ENCODE measurements at regions not wholly inside any gene's neighbourhood (a gene's known extent, or its start where the extent isn't known, plus 50 kb on each side); places are given as distances from the start of the nearest gene placed in this dataset.

GRCh38 chr15:25065876-25066275 is 111.1 kb downstream of the SNRPN start:
- Histone ChIP-seq H3K4me3 (ENCODE audit: low read depth, low read length) (no peak overlapping the region), H3K27me3 (replicated peaks; ENCODE audit: control insufficient read depth, insufficient read depth, low read length) (no peaks in the 10 kb centered on the region), H3K36me3 (ENCODE audit: control insufficient read depth, insufficient read depth, low read length) (peaks cover 31% of the 10 kb centered on the region), H3K9me3 (peaks cover 96% of the 10 kb centered on the region), H3K4me1 (no peaks in the 10 kb centered on the region)
- Mint-ChIP-seq H3K36me3 (ENCODE audit: insufficient read depth, unreplicated experiment) (peaks cover 100% of the 10 kb centered on the region), H3K27me3 (ENCODE audit: insufficient read depth, unreplicated experiment) (no peaks in the 10 kb centered on the region), H3K4me1 (ENCODE audit: low read depth, unreplicated experiment) (no peaks in the 10 kb centered on the region), H3K27ac (ENCODE audit: unreplicated experiment) (no peak overlapping the region), H3K9me3 (ENCODE audit: unreplicated experiment) (peaks cover 99% of the 10 kb centered on the region), H3K4me3 (ENCODE audit: unreplicated experiment) (no peak overlapping the region)
- ChIA-PET POLR2A (no interaction called here), CTCF (interaction anchor here (0.9 kb wide), 1 partner anchor 178 kb away, joined by 3 read pairs; no protein-coding TSS in a partner anchor)
- DNase-seq = no peak
- TF ChIP-seq CTCF (IDR thresholded peaks at IDR 0.05; ENCODE audit: insufficient read depth in 1 of 2, low read depth in 1 of 2, low read length in 1 of 2, severe bottlenecking in 1 of 2, unreplicated experiment in 1 of 2) = no peak
- intact Hi-C loops (cut with micrococcal nuclease; ENCODE audit: unreplicated experiment) = no loop called here
- no TSS peak for BruUV-seq (replicated peaks)

- no peaks in the 10 kb centered on the region for H3K4me1 Mint-ChIP-seq (ENCODE audit: low read depth, unreplicated experiment)
- peaks cover 100% of the 10 kb centered on the region for H3K36me3 Mint-ChIP-seq (ENCODE audit: insufficient read depth, unreplicated experiment)
- BruUV-seq (replicated peaks) = no TSS peak
- no peaks in the 10 kb centered on the region for H3K4me1 ChIP-seq
- ChIA-PET POLR2A (no interaction called here), CTCF (no interaction called here)
- no peak overlapping the region for H3K4me3 ChIP-seq (ENCODE audit: low read depth, low read length)
- H3K27me3 ChIP-seq (replicated peaks; ENCODE audit: control insufficient read depth, insufficient read depth, low read length) = no peaks in the 10 kb centered on the region
- peaks cover 35% of the 10 kb centered on the region for H3K36me3 ChIP-seq (ENCODE audit: control insufficient read depth, insufficient read depth, low read length)
- H3K9me3 Mint-ChIP-seq (ENCODE audit: unreplicated experiment) = peaks cover 98% of the 10 kb centered on the region
- no peak overlapping the region for H3K4me3 Mint-ChIP-seq (ENCODE audit: unreplicated experiment)
- peaks cover 96% of the 10 kb centered on the region for H3K9me3 ChIP-seq
- no peaks in the 10 kb centered on the region for H3K27me3 Mint-ChIP-seq (ENCODE audit: insufficient read depth, unreplicated experiment)
- TF ChIP-seq CTCF (IDR thresholded peaks at IDR 0.05; ENCODE audit: insufficient read depth in 1 of 2, low read depth in 1 of 2, low read length in 1 of 2, severe bottlenecking in 1 of 2, unreplicated experiment in 1 of 2) = no peak
- no peak overlapping the region for H3K27ac Mint-ChIP-seq (ENCODE audit: unreplicated experiment)
- DNase-seq = no peak
- intact Hi-C loops (cut with micrococcal nuclease; ENCODE audit: unreplicated experiment) = no loop called here
Measured at GRCh38 chr15:25066708-25067107, 111.9 kb downstream of the SNRPN start.

GRCh38 chr15:25067725-25068309 is 113.0 kb downstream of the SNRPN start:
- DNase-seq = no peak
- ChIA-PET CTCF (no interaction called here), POLR2A (no interaction called here)
- Mint-ChIP-seq H3K27me3 (ENCODE audit: insufficient read depth, unreplicated experiment) (no peaks in the 10 kb centered on the region), H3K4me1 (ENCODE audit: low read depth, unreplicated experiment) (no peaks in the 10 kb centered on the region), H3K27ac (ENCODE audit: unreplicated experiment) (no peak overlapping the region), H3K4me3 (ENCODE audit: unreplicated experiment) (no peak overlapping the region), H3K36me3 (ENCODE audit: insufficient read depth, unreplicated experiment) (peaks cover 100% of the 10 kb centered on the region), H3K9me3 (ENCODE audit: unreplicated experiment) (peaks cover 87% of the 10 kb centered on the region)
- no peaks in the 10 kb centered on the region for H3K4me1 ChIP-seq
- H3K27me3 ChIP-seq (replicated peaks; ENCODE audit: control insufficient read depth, insufficient read depth, low read length) = no peaks in the 10 kb centered on the region
- H3K36me3 ChIP-seq (ENCODE audit: control insufficient read depth, insufficient read depth, low read length) = peaks cover 38% of the 10 kb centered on the region
- H3K9me3 ChIP-seq = peaks cover 96% of the 10 kb centered on the region
- TF ChIP-seq CTCF (IDR thresholded peaks at IDR 0.05; ENCODE audit: insufficient read depth in 1 of 2, low read depth in 1 of 2, low read length in 1 of 2, severe bottlenecking in 1 of 2, unreplicated experiment in 1 of 2) = no peak
- intact Hi-C loops (cut with micrococcal nuclease; ENCODE audit: unreplicated experiment) = no loop called here
- no peak overlapping the region for H3K4me3 ChIP-seq (ENCODE audit: low read depth, low read length)
- no TSS peak for BruUV-seq (replicated peaks)
